MCF 10A (cell line): ENCODE measurements at regions not wholly inside any gene's neighbourhood (a gene's known extent, or its start where the extent isn't known, plus 50 kb on each side); places are given as distances from the start of the nearest gene placed in this dataset.
"Not testable (repeated sequence)": the region's sequence is repeated elsewhere in the genome, so short reads cannot be mapped to it uniquely, and the experiment has no call there.

Experiments used
- BruUV-seq: library from RNA; stranded (reverse); fragments of 400-500 nt; replicated peaks from 2 replicates; lab custom pipeline; 2021; lab: Mats Ljungman, UMichigan
- CTCF ChIA-PET: fragments of 300-600 bp; sonication (Branson Sonifier 250); formaldehyde crosslinking; extraction: SDS; loops from one replicate; lab custom pipeline; 2021; ENCODE audit warnings: antibody characterized with exemption, inconsistent platforms; lab: Yijun Ruan, JAX
- POLR2A ChIA-PET: fragments of 300-600, 350-650 bp; sonication (Branson Sonifier 250); formaldehyde crosslinking; extraction: SDS; loops from one replicate; lab custom pipeline; 2020; ENCODE audit warnings: antibody characterized with exemption, inconsistent platforms; lab: Yijun Ruan, JAX
- DNase-seq: peaks from one replicate; pipeline ENCODE4 v3.0.0-alpha.2; 2018; ENCODE audit not compliant: unreplicated experiment
- H3K27ac Mint-ChIP-seq: one replicate; pipeline ENCODE4 v1.8.0; 2022; ENCODE audit warnings: mild to moderate bottlenecking, low read depth, mixed read lengths; ENCODE audit not compliant: unreplicated experiment
- H3K27me3 Mint-ChIP-seq: one replicate; pipeline ENCODE4 v1.8.0; 2022; ENCODE audit warnings: mixed read lengths; ENCODE audit not compliant: insufficient read depth, unreplicated experiment
- H3K36me3 Mint-ChIP-seq: one replicate; pipeline ENCODE4 v1.8.0; 2022; ENCODE audit warnings: mild to moderate bottlenecking, moderate library complexity, mixed read lengths; ENCODE audit not compliant: insufficient read depth, unreplicated experiment
- H3K4me1 Mint-ChIP-seq: one replicate; pipeline ENCODE4 v1.8.0; 2022; ENCODE audit warnings: mixed read lengths; ENCODE audit not compliant: insufficient read depth, unreplicated experiment
- H3K4me3 Mint-ChIP-seq: one replicate; pipeline ENCODE4 v1.8.0; 2022; ENCODE audit warnings: mild to moderate bottlenecking, moderate library complexity, mixed read lengths; ENCODE audit not compliant: unreplicated experiment
- H3K9me3 Mint-ChIP-seq: one replicate; pipeline ENCODE4 v1.8.0; 2022; ENCODE audit warnings: mixed read lengths; ENCODE audit not compliant: unreplicated experiment
- CTCF ChIP-seq: fragments of 200-600 bp; IDR thresholded peaks from one replicate; pipeline ENCODE4 v1.8.0; 2022; ENCODE audit warnings: antibody characterized with exemption, mild to moderate bottlenecking; ENCODE audit not compliant: unreplicated experiment
- intact Hi-C: fragments of 100-400 bp; cut with micrococcal nuclease; formaldehyde crosslinking; loops from 2 replicates; pipeline ENCODE4 v1.14.1; 2022

GRCh38 chr2:84065857-84066256 is 393.2 kb downstream of the SUCLG1 start:
- no peak overlapping the region for H3K4me3 Mint-ChIP-seq
- BruUV-seq, result no TSS peak
- no peak overlapping the region for H3K27ac Mint-ChIP-seq
- no peak for DNase-seq
- no peaks in the 10 kb centered on the region for H3K27me3 Mint-ChIP-seq
- H3K9me3 Mint-ChIP-seq, result no peaks in the 10 kb centered on the region
- H3K36me3 Mint-ChIP-seq, result no peaks in the 10 kb centered on the region
- POLR2A ChIA-PET, result no interaction called here
- intact Hi-C loops, result no loop called here
- TF ChIP-seq CTCF, result no peak
- peaks cover 6% of the 10 kb centered on the region for H3K4me1 Mint-ChIP-seq
- CTCF ChIA-PET, result interaction anchor here (0.8 kb wide), 1 partner anchor 237 kb away, joined by 3 read pairs; no protein-coding TSS in a partner anchor

GRCh38 chr2:84057917-84058560 is 401.0 kb downstream of the SUCLG1 start:
- no TSS peak for BruUV-seq
- Mint-ChIP-seq H3K27ac (no peak overlapping the region), H3K36me3 (no peaks in the 10 kb centered on the region)

GRCh38 chr2:84055816-84056215 is 403.3 kb downstream of the SUCLG1 start:
- H3K27me3 Mint-ChIP-seq, result no peaks in the 10 kb centered on the region
- intact Hi-C loops, result no loop called here
- H3K36me3 Mint-ChIP-seq, result no peaks in the 10 kb centered on the region
- no peaks in the 10 kb centered on the region for H3K9me3 Mint-ChIP-seq
- H3K4me1 Mint-ChIP-seq, result no peaks in the 10 kb centered on the region
- POLR2A ChIA-PET, result interaction anchor here (0.5 to 1.2 kb wide), 2 partner anchors 12 to 26 kb away, joined by 3 to 5 read pairs; no protein-coding TSS in a partner anchor
- DNase-seq, result peak; percentile 26
- no peak overlapping the region for H3K4me3 Mint-ChIP-seq
- CTCF ChIA-PET, result interaction anchor here (0.6 to 2.1 kb wide), 4 partner anchors 22 to 1939 kb away, joined by 3 to 10 read pairs (median 4); no protein-coding TSS in a partner anchor
- no TSS peak for BruUV-seq
- TF ChIP-seq CTCF, result no peak
- H3K27ac Mint-ChIP-seq, result peak overlapping the region; percentile 36

More at GRCh38 chr2:84057917-84058560, 401.0 kb downstream of the SUCLG1 start:
- Mint-ChIP-seq H3K4me3 (no peak overlapping the region), H3K9me3 (no peaks in the 10 kb centered on the region), H3K4me1 (no peaks in the 10 kb centered on the region), H3K27me3 (no peaks in the 10 kb centered on the region)
- no peak for TF ChIP-seq CTCF
- intact Hi-C loops, result no loop called here
- DNase-seq, result no peak
- POLR2A ChIA-PET, result no interaction called here
- CTCF ChIA-PET, result no interaction called here

GRCh38 chr2:84054577-84054976 is 404.5 kb downstream of the SUCLG1 start:
- H3K4me3 Mint-ChIP-seq, intact Hi-C loops, POLR2A ChIA-PET, H3K36me3 Mint-ChIP-seq, H3K9me3 Mint-ChIP-seq, DNase-seq, H3K4me1 Mint-ChIP-seq, H3K27me3 Mint-ChIP-seq, BruUV-seq, H3K27ac Mint-ChIP-seq: not testable (repeated sequence)
- CTCF ChIA-PET, result interaction anchor here (0.6 kb wide), 1 partner anchor 23 kb away, joined by 3 read pairs; no protein-coding TSS in a partner anchor
